Peyer's patch (tissue), 4 donors: ENCODE measurements at regions not wholly inside any gene's neighbourhood (a gene's known extent, or its start where the extent isn't known, plus 50 kb on each side); places are given as distances from the start of the nearest gene placed in this dataset.

Experiments
- CTCF ChIP-seq, 6 experiments: fragments of 450-650 bp in 4 of 6; fragments of 200-600 bp in 2 of 6; sonication (generic) in 1 of 6; IDR thresholded peaks; one replicate each; pipeline ENCODE4 v1.5.1; 2017 to 2019; ENCODE audit warnings: antibody characterized with exemption in 6 of 6, mild to moderate bottlenecking in 3 of 6, moderate library complexity in 1 of 6
- POLR2A ChIP-seq, 2 donors: fragments of 450-650 bp; IDR thresholded peaks; one replicate each; pipeline ENCODE4 v1.5.1; 2017; ENCODE audit warnings: antibody characterized with exemption in 2 of 2, mild to moderate bottlenecking in 2 of 2, moderate library complexity in 2 of 2

- no peak for TF ChIP-seq CTCF (IDR thresholded peaks at IDR 0.05)
- no peak for TF ChIP-seq POLR2A (IDR thresholded peaks at IDR 0.05)
Observed at GRCh38 chr5:58187432-58188261, 272.2 kb downstream of the PLK2 start.
